ENCODE measurements at regions not wholly inside any gene's neighbourhood (a gene's known extent, or its start where the extent isn't known, plus 50 kb on each side); places are given as distances from the start of the nearest gene placed in this dataset.
"Not testable (repeated sequence)": the region's sequence is repeated elsewhere in the genome, so short reads cannot be mapped to it uniquely, and the experiment has no call there.

- no peak for DNase-seq (ENCODE audit: low read depth)
Observed at GRCh38 chr3:69688400-69688799, 50.9 kb upstream of the MITF start.

DNA sequence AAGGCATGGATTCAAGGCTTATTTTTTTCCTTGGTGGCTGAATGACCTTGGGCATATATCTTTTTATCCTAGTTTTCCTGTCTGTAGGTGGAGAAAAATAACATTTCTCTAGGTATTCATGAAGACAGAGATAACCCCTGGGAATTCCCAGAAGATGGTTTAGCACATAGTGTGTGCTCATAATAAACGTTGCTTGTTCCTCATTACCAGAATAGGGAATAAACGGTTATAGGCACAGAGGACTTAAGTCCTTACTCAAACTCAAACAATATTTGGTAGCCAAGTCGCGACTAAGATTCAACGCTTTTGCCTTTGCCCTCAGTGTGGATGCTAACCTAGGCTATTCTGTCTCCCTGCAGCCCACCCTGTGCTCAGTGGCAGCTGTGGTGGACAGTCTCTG is 51.6 kb upstream of the MITF start:
- DNase-seq (ENCODE audit: low read depth): no peak

DNA sequence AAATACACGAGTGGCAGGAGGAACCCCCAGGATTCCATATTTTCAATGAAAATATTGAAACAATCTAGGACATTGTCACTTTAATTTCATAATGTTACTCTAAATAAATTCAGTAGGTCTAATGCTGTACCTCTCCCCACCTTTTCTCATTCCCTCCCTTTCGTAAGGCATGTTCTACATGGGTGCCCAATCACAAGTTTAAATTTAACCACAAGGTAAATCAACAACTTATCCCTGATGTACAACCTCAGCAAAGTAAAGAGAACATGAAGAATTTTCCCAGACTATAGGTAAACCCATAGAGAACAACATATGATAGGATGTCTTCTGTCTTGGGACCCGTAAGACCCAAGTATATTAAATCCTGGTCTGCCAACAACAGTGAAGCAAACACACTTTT is 53.2 kb upstream of the MITF start:
- DNase-seq (ENCODE audit: low read depth): no peak

DNA sequence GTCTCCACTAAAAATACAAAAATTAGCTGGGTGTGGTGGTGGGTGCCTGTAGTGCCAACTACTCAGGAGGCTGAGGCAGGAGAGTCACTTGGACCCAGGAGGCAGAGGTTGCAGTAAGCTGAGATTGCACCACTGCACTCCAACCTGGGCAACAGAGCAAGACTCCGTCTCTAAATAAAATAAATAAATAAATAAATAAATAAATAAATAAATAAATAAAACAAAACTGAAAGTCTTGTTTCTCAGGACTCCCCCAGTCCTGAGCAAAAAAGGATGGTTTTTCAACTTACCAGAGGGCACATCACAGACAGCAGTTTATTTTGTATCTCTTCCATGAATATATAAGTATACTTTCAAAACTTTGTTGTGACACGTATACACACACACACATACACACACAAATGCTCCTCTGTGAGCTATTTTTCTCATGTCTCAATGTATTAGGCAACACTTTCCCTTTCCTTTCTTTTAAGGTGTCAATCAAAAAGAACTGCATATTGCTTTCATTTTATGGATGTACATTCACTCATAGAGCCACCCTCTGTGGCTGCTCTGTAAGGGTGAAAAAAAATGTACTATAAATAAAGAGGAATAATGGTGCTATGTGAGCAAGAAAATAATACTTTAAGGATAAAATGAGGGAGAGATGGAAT is 54.8 kb upstream of the MITF start:
- no peak for DNase-seq (ENCODE audit: low read depth)

DNA sequence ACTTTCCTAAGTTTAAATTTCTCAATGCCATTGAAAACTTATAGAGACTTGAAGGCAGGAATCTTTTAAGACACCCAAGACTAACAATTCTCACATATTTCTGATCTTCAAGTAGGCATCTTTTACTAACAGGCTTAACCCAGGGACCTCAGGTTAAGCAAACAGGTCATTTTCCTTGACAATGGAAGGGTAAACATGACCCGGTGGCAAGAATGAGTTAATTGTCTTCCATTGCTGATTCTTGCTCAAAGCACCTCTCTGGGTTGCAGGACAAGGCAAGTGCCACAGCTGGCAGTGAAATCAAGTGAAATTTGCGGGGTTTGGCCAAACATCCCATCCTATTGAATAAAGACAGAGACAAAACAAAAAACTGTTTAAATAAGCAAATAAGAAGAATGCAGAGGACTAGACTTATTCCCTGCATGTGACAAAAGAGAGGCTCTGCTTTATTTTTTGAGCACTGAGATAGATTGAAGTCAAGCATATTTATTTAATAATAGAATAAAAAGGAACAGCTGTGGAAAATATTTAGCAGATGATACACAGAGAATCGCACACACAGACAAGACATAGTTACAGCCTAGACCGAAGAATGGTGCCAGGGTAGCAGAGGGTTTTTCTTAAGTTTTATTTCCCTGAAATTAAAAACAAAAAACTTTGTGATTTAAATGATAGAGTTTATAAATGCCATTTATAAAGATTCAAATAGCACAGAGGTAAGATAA is 56.0 kb upstream of the MITF start:
- DNase-seq (ENCODE audit: low read depth): no peak

DNA sequence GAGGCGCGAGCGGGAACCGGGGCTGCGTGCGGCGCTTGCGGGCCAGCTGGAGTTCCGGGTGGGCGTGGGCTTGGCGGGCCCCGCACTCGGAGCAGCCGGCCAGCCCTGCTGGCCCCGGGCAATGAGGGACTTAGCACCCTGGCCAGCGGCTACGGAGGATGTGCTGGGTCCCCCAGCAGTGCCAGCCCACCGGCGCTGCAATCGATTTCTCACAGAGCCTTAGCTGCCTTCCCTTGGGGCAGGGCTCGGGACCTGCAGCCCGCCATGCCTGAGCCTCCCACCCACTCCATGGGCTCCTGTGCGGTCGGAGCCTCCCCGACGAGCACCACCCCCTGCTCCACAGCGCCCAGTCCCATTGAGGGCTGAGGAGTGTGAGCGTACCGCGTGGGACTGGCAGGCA is 61.8 kb upstream of the MITF start:
- DNase-seq (ENCODE audit: low read depth): not testable (repeated sequence)

DNA sequence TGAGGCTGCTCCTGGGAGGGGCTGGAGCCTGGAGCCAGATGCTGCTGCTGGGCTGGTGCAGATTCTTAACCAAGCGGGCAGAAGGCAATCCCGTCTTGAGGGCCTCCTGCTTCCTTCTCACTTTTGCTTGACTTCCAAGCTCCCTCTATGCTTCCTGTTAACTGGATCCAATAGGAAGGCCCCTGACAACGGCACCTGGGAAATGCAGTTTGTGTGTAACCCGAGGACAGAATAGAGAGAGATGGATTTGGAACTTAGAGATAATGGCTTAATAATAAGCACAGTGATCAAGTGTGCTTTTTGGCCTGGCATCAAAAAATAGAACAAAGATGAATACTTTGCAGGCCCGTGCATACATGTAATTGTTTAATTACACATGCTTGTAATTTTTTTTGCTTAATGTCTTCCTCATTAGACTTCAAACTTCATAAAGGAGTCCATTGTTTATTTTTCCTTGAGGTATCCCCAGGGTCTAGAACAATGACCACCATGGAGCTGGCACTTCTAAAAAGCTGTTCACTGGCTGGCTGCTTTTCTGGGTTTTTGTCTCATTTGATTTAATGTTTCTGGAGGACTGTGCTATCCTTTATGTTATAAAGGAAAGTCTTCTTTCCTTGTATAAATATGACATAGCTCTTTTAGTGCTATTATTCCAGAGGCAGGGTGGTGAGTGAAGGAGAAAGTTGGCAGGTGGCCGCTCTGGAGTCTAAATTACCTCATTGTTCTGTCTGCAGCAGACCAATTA is 63.3 kb upstream of the MITF start:
- no peak for DNase-seq (ENCODE audit: low read depth)

GRCh38 chr3:69674752-69675151 is 64.5 kb upstream of the MITF start:
- DNase-seq (ENCODE audit: low read depth): no peak

GRCh38 chr3:69671082-69671952 is 67.9 kb upstream of the MITF start:
- DNase-seq (ENCODE audit: low read depth): peak; percentile 46

DNA sequence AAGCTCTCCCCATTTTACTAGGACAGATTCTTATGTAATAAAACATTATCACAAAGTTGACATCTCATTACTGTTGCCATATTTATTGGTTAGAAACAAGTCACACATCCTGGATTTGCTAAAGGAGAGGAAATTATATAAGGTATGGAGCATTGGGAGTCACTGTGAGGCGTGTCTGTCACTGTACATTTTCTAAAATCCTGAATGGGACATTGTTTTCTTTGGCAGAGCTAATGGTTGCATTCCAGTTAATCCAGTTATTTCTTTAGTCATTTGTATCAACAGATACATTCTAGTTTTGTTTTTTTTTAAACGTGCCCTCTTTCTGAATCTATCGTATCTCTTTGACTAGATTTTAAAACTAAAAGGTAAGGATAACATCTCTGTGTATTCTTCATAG is 70.2 kb upstream of the MITF start:
- no peak for DNase-seq (ENCODE audit: low read depth)

GRCh38 chr3:69665026-69665737 is 74.1 kb upstream of the MITF start:
- DNase-seq (ENCODE audit: low read depth): no peak

- no peak for DNase-seq (ENCODE audit: low read depth)
Observed at GRCh38 chr3:69660631-69661030, 78.6 kb upstream of the MITF start.

DNA sequence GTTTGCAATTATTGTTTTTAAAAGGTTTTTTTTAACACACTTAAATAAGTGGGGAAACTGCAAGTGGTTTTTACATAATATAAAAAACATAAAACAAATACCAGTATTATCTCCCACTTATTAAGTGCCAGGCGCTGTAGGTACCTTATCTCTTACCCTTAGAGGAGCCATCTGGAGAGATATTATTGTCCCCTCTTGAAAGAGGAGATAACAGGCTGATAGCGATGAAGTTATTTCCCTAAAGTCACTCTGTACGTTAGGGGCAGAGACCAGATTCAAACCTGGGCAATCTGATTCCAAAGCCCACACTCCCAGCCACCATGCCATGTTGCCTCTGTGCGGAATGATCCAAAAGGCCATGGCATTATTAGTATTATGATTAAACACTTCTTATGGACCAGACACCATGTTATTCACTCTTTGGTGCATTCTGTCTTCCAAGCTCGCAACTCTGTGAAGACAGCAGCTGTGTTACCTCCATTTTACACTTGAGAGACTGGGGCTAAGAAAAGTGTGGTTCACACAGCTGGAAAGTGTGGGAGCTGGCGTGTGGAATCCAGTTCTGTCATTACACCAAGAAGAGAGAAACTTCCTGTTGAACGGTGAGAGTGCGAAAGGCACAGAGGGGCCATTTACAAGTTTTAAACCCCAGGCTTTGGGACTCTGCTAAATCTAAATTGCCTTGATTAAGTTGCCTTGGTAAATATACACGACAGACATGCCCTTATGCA is 79.9 kb upstream of the MITF start:
- no peak for DNase-seq (ENCODE audit: low read depth)

GRCh38 chr3:69658514-69659140 is 80.6 kb upstream of the MITF start:
- peak; percentile 22 for DNase-seq (ENCODE audit: low read depth)

- not testable (repeated sequence) for DNase-seq (ENCODE audit: low read depth)
Observed at GRCh38 chr3:69657030-69657429, 82.2 kb upstream of the MITF start.

DNA sequence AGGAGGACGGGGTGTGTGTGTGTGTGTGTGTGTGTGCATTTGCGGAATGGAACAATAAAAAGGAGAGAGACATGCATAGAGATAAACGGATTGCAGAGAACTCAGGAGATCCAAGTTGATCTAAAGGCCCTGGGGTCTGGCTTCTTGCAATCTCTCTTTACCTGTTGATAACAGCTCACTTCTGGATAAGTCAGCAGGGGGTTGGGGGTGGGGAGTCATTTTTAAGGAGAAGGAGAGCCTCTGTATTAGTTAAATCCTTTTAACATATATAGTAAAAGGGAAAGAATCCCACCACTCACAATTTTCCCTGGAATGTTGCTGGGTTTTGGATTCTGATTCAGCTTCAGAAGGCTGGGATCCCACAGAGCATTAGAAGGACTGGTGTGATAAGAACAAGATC is 87.5 kb upstream of the MITF start:
- DNase-seq (ENCODE audit: low read depth): no peak

GRCh38 chr3:69650066-69650419 is 89.2 kb upstream of the MITF start:
- no peak for DNase-seq (ENCODE audit: low read depth)

DNA sequence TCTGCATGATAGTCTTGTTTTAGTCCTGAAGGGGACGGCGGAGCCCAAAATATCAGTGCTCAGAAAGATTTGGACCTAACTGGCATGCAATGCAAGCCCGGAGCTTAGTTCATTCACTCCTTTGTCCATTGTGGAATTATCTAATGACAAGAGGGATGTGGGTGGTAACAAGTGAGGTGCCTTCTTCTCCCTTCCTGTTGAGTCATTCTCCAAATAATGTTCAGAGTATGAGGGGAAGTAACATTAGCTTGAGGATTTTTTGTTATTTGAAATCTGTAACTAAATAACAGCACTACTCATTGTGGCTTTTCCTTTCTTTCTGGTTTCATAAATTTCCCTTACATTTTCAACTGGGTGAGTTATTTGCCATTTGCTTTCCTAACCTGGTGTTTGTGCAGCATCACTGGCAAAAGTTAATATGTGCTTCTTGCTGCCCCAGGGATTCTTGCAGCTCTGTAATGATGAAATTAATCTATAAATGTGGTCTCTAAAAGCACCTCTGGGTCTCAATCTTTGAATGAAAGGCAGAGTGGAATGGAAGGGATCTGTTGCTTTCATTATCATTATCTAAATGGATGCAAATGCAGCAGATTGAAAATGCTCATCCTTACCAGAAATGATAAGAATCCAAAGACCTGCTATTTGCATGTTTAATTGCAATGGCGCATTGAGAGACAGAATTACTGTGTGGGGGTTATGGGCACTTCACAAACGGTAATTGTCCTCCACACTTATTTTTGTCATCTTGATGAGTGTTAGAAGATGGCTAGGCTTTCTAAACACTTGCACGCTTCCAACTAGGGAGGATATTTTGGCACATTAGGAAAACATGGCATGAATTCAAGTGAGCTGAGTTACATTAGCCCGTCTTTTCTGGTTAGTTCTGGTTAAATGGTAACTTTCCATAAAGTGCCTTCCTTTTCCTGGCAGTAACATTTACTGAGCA is 89.9 kb upstream of the MITF start:
- DNase-seq (ENCODE audit: low read depth): no peak

DNA sequence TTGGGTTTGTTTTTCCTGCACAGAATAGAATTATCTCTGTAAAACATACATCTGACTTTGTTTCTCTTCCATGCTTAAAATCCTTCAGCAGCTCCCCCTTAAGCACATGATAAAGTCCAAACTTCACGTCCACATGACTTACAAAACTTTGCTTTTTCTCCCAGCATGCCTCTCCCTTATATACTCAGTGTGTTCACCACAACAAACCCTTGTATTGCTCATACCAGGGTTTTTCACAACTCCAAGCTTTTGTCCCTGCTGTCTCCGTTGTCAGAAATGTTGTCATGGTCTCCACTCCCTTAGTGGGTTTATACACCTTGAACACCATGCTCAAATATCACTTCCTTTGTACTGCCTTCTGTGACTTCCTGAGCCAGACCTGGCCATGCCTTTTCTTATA is 91.1 kb upstream of the MITF start:
- no peak for DNase-seq (ENCODE audit: low read depth)
